Endothelial cell of umbilical vein (primary cell): ENCODE measurements at regions not wholly inside any gene's neighbourhood (a gene's known extent, or its start where the extent isn't known, plus 50 kb on each side); places are given as distances from the start of the nearest gene placed in this dataset.

Source experiments
- CTCF ChIP-seq, 2 donors: IDR thresholded peaks; 1 replicate in 1 of 2; 2 replicates in 1 of 2; pipeline ENCODE4 v1.5.1; 2011; ENCODE audit warnings: low read length in 2 of 2, mild to moderate bottlenecking in 2 of 2, moderate library complexity in 2 of 2, control low read depth in 1 of 2, inconsistent platforms in 1 of 2, low read depth in 1 of 2; ENCODE audit not compliant: insufficient read depth in 1 of 2; ENCODE audit errors: extremely low read depth in 1 of 2
- EZH2 ChIP-seq: IDR thresholded peaks from 2 replicates; pipeline ENCODE4 v1.6.1; 2012; ENCODE audit warnings: borderline replicate concordance, low read depth, mild to moderate bottlenecking, moderate library complexity, low read length, inconsistent platforms; ENCODE audit not compliant: severe bottlenecking
- GATA2 ChIP-seq: IDR thresholded peaks from 2 replicates; pipeline ENCODE4 v1.7.0; 2011; ENCODE audit warnings: low read depth, mild to moderate bottlenecking, moderate library complexity, mixed read lengths, low read length; ENCODE audit not compliant: insufficient read length, insufficient read depth

GRCh38 chr13:89574077-89574476 lies 1773.4 kb upstream of the MIR17HG start:
- TF ChIP-seq EZH2 (no peak), GATA2 (no peak), CTCF (IDR thresholded peaks at IDR 0.05; ENCODE audit: extremely low read depth in 1 of 2, insufficient read depth in 1 of 2, low read depth in 1 of 2, low read length in 2 of 2) (no peak)
